PFSK-1 (cell line): ENCODE measurements at regions not wholly inside any gene's neighbourhood (a gene's known extent, or its start where the extent isn't known, plus 50 kb on each side); places are given as distances from the start of the nearest gene placed in this dataset.

Experiments used
- POLR2AphosphoS5 ChIP-seq: IDR thresholded peaks from 2 replicates; pipeline ENCODE4 v1.6.1; 2012; ENCODE audit warnings: low read depth, mild to moderate bottlenecking, control low read depth, low read length, moderate library complexity
- REST ChIP-seq, 2 experiments: IDR thresholded peaks; 2 replicates each; pipeline versions ENCODE4 v1.6.1 to v1.8.0; 2011 to 2012; ENCODE audit warnings: low read depth in 2 of 2, low read length in 2 of 2, control low read depth in 1 of 2, inconsistent platforms in 1 of 2, mild to moderate bottlenecking in 1 of 2, moderate library complexity in 1 of 2; ENCODE audit not compliant: insufficient read depth in 1 of 2
- SIN3A ChIP-seq: IDR thresholded peaks from 2 replicates; pipeline ENCODE4 v1.6.1; 2012; ENCODE audit warnings: mild to moderate bottlenecking, low read length, moderate library complexity, borderline replicate concordance; ENCODE audit not compliant: insufficient read depth

GRCh38 chr3:153111016-153111415 is 51.0 kb upstream of the RAP2B start:
- TF ChIP-seq REST (IDR thresholded peaks at IDR 0.05; ENCODE audit: insufficient read depth in 1 of 2, low read depth in 2 of 2, low read length in 2 of 2): no peak
- no peak for TF ChIP-seq SIN3A
- no peak for TF ChIP-seq POLR2AphosphoS5
